ENCODE measurements at regions not wholly inside any gene's neighbourhood (a gene's known extent, or its start where the extent isn't known, plus 50 kb on each side); places are given as distances from the start of the nearest gene placed in this dataset.

GRCh38 chr17:79237448-79238053 is 162.9 kb downstream of the ENGASE start:
- peaks cover 0 to 8% of the 10 kb centered on the region in 2 donors for H3K27me3 ChIP-seq (ENCODE audit: control insufficient read depth in 1 of 2, insufficient read depth in 2 of 2, low read length in 2 of 2)
- no peaks in the 10 kb centered on the region for H3K9me3 ChIP-seq (ENCODE audit: control insufficient read depth in 1 of 2, low read length in 2 of 2)
- H3K9ac ChIP-seq (ENCODE audit: low read depth in 1 of 2, low read length in 2 of 2), result no peak overlapping the region
- no peaks in the 10 kb centered on the region for H3K36me3 ChIP-seq (ENCODE audit: control insufficient read depth in 1 of 2, insufficient read depth in 2 of 2, low read length in 2 of 2)
- H3K4me3 ChIP-seq (ENCODE audit: low read depth in 1 of 2, low read length in 2 of 2), result no peak overlapping the region
- no peaks in the 10 kb centered on the region for H3K4me1 ChIP-seq (ENCODE audit: control insufficient read depth in 1 of 2, insufficient read depth in 2 of 2, low read length in 2 of 2)
- H3K27ac ChIP-seq (ENCODE audit: low read depth, low read length), result no peak overlapping the region

GRCh38 chr17:79235808-79236207 is 161.2 kb downstream of the ENGASE start:
- H3K4me1 ChIP-seq (ENCODE audit: control insufficient read depth in 1 of 2, insufficient read depth in 2 of 2, low read length in 2 of 2), result no peaks in the 10 kb centered on the region
- H3K36me3 ChIP-seq (ENCODE audit: control insufficient read depth in 1 of 2, insufficient read depth in 2 of 2, low read length in 2 of 2), result no peaks in the 10 kb centered on the region
- no peaks in the 10 kb centered on the region for H3K9me3 ChIP-seq (ENCODE audit: control insufficient read depth in 1 of 2, low read length in 2 of 2)
- H3K4me3 ChIP-seq (ENCODE audit: low read depth in 1 of 2, low read length in 2 of 2), result no peak overlapping the region
- no peak overlapping the region for H3K9ac ChIP-seq (ENCODE audit: low read depth in 1 of 2, low read length in 2 of 2)
- H3K27ac ChIP-seq (ENCODE audit: low read depth, low read length), result no peak overlapping the region
- peaks cover 0 to 8% of the 10 kb centered on the region in 2 donors for H3K27me3 ChIP-seq (ENCODE audit: control insufficient read depth in 1 of 2, insufficient read depth in 2 of 2, low read length in 2 of 2)

- Histone ChIP-seq H3K27me3 (ENCODE audit: control insufficient read depth in 1 of 2, insufficient read depth in 2 of 2, low read length in 2 of 2) (peaks cover 0 to 2% of the 10 kb centered on the region in 2 donors), H3K27ac (ENCODE audit: low read depth, low read length) (no peak overlapping the region), H3K9ac (ENCODE audit: low read depth in 1 of 2, low read length in 2 of 2) (no peak overlapping the region), H3K4me3 (ENCODE audit: low read depth in 1 of 2, low read length in 2 of 2) (no peak overlapping the region), H3K9me3 (ENCODE audit: control insufficient read depth in 1 of 2, low read length in 2 of 2) (no peaks in the 10 kb centered on the region), H3K36me3 (ENCODE audit: control insufficient read depth in 1 of 2, insufficient read depth in 2 of 2, low read length in 2 of 2) (no peaks in the 10 kb centered on the region), H3K4me1 (ENCODE audit: control insufficient read depth in 1 of 2, insufficient read depth in 2 of 2, low read length in 2 of 2) (no peaks in the 10 kb centered on the region)
Observed at GRCh38 chr17:79233916-79234551, 159.4 kb downstream of the ENGASE start.

- Histone ChIP-seq H3K4me3 (ENCODE audit: low read depth in 1 of 2, low read length in 2 of 2) (no peak overlapping the region), H3K9me3 (ENCODE audit: control insufficient read depth in 1 of 2, low read length in 2 of 2) (no peaks in the 10 kb centered on the region), H3K9ac (ENCODE audit: low read depth in 1 of 2, low read length in 2 of 2) (no peak overlapping the region), H3K36me3 (ENCODE audit: control insufficient read depth in 1 of 2, insufficient read depth in 2 of 2, low read length in 2 of 2) (no peaks in the 10 kb centered on the region), H3K27me3 (ENCODE audit: control insufficient read depth in 1 of 2, insufficient read depth in 2 of 2, low read length in 2 of 2) (peaks cover 0 to 2% of the 10 kb centered on the region in 2 donors), H3K4me1 (ENCODE audit: control insufficient read depth in 1 of 2, insufficient read depth in 2 of 2, low read length in 2 of 2) (no peaks in the 10 kb centered on the region), H3K27ac (ENCODE audit: low read depth, low read length) (no peak overlapping the region)
Observed at GRCh38 chr17:79232957-79233356, 158.3 kb downstream of the ENGASE start.

GRCh38 chr17:79231766-79232287 is 157.2 kb downstream of the ENGASE start:
- Histone ChIP-seq H3K27me3 (ENCODE audit: control insufficient read depth in 1 of 2, insufficient read depth in 2 of 2, low read length in 2 of 2) (peaks cover 0 to 2% of the 10 kb centered on the region in 2 donors), H3K27ac (ENCODE audit: low read depth, low read length) (no peak overlapping the region), H3K9me3 (ENCODE audit: control insufficient read depth in 1 of 2, low read length in 2 of 2) (no peaks in the 10 kb centered on the region), H3K4me3 (ENCODE audit: low read depth in 1 of 2, low read length in 2 of 2) (no peak overlapping the region), H3K4me1 (ENCODE audit: control insufficient read depth in 1 of 2, insufficient read depth in 2 of 2, low read length in 2 of 2) (no peaks in the 10 kb centered on the region), H3K36me3 (ENCODE audit: control insufficient read depth in 1 of 2, insufficient read depth in 2 of 2, low read length in 2 of 2) (no peaks in the 10 kb centered on the region), H3K9ac (ENCODE audit: low read depth in 1 of 2, low read length in 2 of 2) (no peak overlapping the region)

GRCh38 chr17:79230576-79230975 is 156.0 kb downstream of the ENGASE start:
- no peak overlapping the region for H3K4me3 ChIP-seq (ENCODE audit: low read depth in 1 of 2, low read length in 2 of 2)
- no peaks in the 10 kb centered on the region for H3K4me1 ChIP-seq (ENCODE audit: control insufficient read depth in 1 of 2, insufficient read depth in 2 of 2, low read length in 2 of 2)
- peaks cover 0 to 2% of the 10 kb centered on the region in 2 donors for H3K27me3 ChIP-seq (ENCODE audit: control insufficient read depth in 1 of 2, insufficient read depth in 2 of 2, low read length in 2 of 2)
- H3K9me3 ChIP-seq (ENCODE audit: control insufficient read depth in 1 of 2, low read length in 2 of 2), result no peaks in the 10 kb centered on the region
- no peak overlapping the region for H3K27ac ChIP-seq (ENCODE audit: low read depth, low read length)
- H3K9ac ChIP-seq (ENCODE audit: low read depth in 1 of 2, low read length in 2 of 2), result no peak overlapping the region
- no peaks in the 10 kb centered on the region for H3K36me3 ChIP-seq (ENCODE audit: control insufficient read depth in 1 of 2, insufficient read depth in 2 of 2, low read length in 2 of 2)

GRCh38 chr17:79226037-79226436 is 151.4 kb downstream of the ENGASE start:
- Histone ChIP-seq H3K4me3 (ENCODE audit: low read depth in 1 of 2, low read length in 2 of 2) (no peak overlapping the region), H3K4me1 (ENCODE audit: control insufficient read depth in 1 of 2, insufficient read depth in 2 of 2, low read length in 2 of 2) (no peaks in the 10 kb centered on the region), H3K27me3 (ENCODE audit: control insufficient read depth in 1 of 2, insufficient read depth in 2 of 2, low read length in 2 of 2) (peaks cover 10 to 18% of the 10 kb centered on the region in 2 donors), H3K36me3 (ENCODE audit: control insufficient read depth in 1 of 2, insufficient read depth in 2 of 2, low read length in 2 of 2) (no peaks in the 10 kb centered on the region), H3K27ac (ENCODE audit: low read depth, low read length) (no peak overlapping the region), H3K9ac (ENCODE audit: low read depth in 1 of 2, low read length in 2 of 2) (no peak overlapping the region), H3K9me3 (ENCODE audit: control insufficient read depth in 1 of 2, low read length in 2 of 2) (no peaks in the 10 kb centered on the region)

GRCh38 chr17:79224903-79225302 is 150.3 kb downstream of the ENGASE start:
- no peak overlapping the region for H3K9ac ChIP-seq (ENCODE audit: low read depth in 1 of 2, low read length in 2 of 2)
- H3K4me1 ChIP-seq (ENCODE audit: control insufficient read depth in 1 of 2, insufficient read depth in 2 of 2, low read length in 2 of 2), result no peaks in the 10 kb centered on the region
- H3K36me3 ChIP-seq (ENCODE audit: control insufficient read depth in 1 of 2, insufficient read depth in 2 of 2, low read length in 2 of 2), result no peaks in the 10 kb centered on the region
- no peaks in the 10 kb centered on the region for H3K9me3 ChIP-seq (ENCODE audit: control insufficient read depth in 1 of 2, low read length in 2 of 2)
- H3K4me3 ChIP-seq (ENCODE audit: low read depth in 1 of 2, low read length in 2 of 2), result no peak overlapping the region
- peaks cover 19 to 28% of the 10 kb centered on the region in 2 donors for H3K27me3 ChIP-seq (ENCODE audit: control insufficient read depth in 1 of 2, insufficient read depth in 2 of 2, low read length in 2 of 2)
- H3K27ac ChIP-seq (ENCODE audit: low read depth, low read length), result no peak overlapping the region

- no peak overlapping the region for H3K27ac ChIP-seq (ENCODE audit: low read depth, low read length)
- H3K27me3 ChIP-seq (ENCODE audit: control insufficient read depth in 1 of 2, insufficient read depth in 2 of 2, low read length in 2 of 2), result peaks cover 21 to 28% of the 10 kb centered on the region in 2 donors
- no peaks in the 10 kb centered on the region for H3K36me3 ChIP-seq (ENCODE audit: control insufficient read depth in 1 of 2, insufficient read depth in 2 of 2, low read length in 2 of 2)
- no peak overlapping the region for H3K4me3 ChIP-seq (ENCODE audit: low read depth in 1 of 2, low read length in 2 of 2)
- no peaks in the 10 kb centered on the region for H3K4me1 ChIP-seq (ENCODE audit: control insufficient read depth in 1 of 2, insufficient read depth in 2 of 2, low read length in 2 of 2)
- no peaks in the 10 kb centered on the region for H3K9me3 ChIP-seq (ENCODE audit: control insufficient read depth in 1 of 2, low read length in 2 of 2)
- no peak overlapping the region for H3K9ac ChIP-seq (ENCODE audit: low read depth in 1 of 2, low read length in 2 of 2)
Observed at GRCh38 chr17:79224476-79224875, 149.9 kb downstream of the ENGASE start.

- Histone ChIP-seq H3K36me3 (ENCODE audit: control insufficient read depth in 1 of 2, insufficient read depth in 2 of 2, low read length in 2 of 2) (no peaks in the 10 kb centered on the region), H3K4me1 (ENCODE audit: control insufficient read depth in 1 of 2, insufficient read depth in 2 of 2, low read length in 2 of 2) (no peaks in the 10 kb centered on the region), H3K4me3 (ENCODE audit: low read depth in 1 of 2, low read length in 2 of 2) (no peak overlapping the region), H3K9ac (ENCODE audit: low read depth in 1 of 2, low read length in 2 of 2) (no peak overlapping the region), H3K9me3 (ENCODE audit: control insufficient read depth in 1 of 2, low read length in 2 of 2) (no peaks in the 10 kb centered on the region), H3K27ac (ENCODE audit: low read depth, low read length) (no peak overlapping the region), H3K27me3 (ENCODE audit: control insufficient read depth in 1 of 2, insufficient read depth in 2 of 2, low read length in 2 of 2) (peaks cover 24 to 33% of the 10 kb centered on the region in 2 donors)
Observed at GRCh38 chr17:79223953-79224352, 149.3 kb downstream of the ENGASE start.

Measured in duodenal mucosa (tissue), 2 donors.